ENCODE measurements at regions not wholly inside any gene's neighbourhood (a gene's known extent, or its start where the extent isn't known, plus 50 kb on each side); places are given as distances from the start of the nearest gene placed in this dataset.

- TF ChIP-seq MLX (CRISPR knock-in tag; conservative IDR thresholded peaks at IDR 0.05) = no peak
- no peak for TF ChIP-seq XRCC3 (IDR thresholded peaks at IDR 0.05)
- no peak for TF ChIP-seq BRF2 (IDR thresholded peaks at IDR 0.05; ENCODE audit: borderline replicate concordance, insufficient read depth, insufficient read length)
- no peak for TF ChIP-seq HDAC3 (IDR thresholded peaks at IDR 0.05; ENCODE audit: borderline replicate concordance, partially characterized antibody)
- no peak for TF ChIP-seq RBM34 (IDR thresholded peaks at IDR 0.05; ENCODE audit: borderline replicate concordance, insufficient read depth, low read length)
- no peak for TF ChIP-seq SRSF9 (IDR thresholded peaks at IDR 0.05; ENCODE audit: borderline replicate concordance, low read depth, low read length)
- TF ChIP-seq ZNF668 (CRISPR knock-in tag; IDR thresholded peaks at IDR 0.05) = no peak
- TF ChIP-seq USF1 (CRISPR knock-in tag; IDR thresholded peaks at IDR 0.05) = peak; percentile 32; the same call in 1 of the 2 replicates
- TF ChIP-seq ZNF316 (IDR thresholded peaks at IDR 0.05) = no peak
Observed at GRCh38 chr20:24791953-24792352, 157.1 kb upstream of the CST7 start (continued).
